ENCODE measurements at regions not wholly inside any gene's neighbourhood (a gene's known extent, or its start where the extent isn't known, plus 50 kb on each side); places are given as distances from the start of the nearest gene placed in this dataset.

DNA sequence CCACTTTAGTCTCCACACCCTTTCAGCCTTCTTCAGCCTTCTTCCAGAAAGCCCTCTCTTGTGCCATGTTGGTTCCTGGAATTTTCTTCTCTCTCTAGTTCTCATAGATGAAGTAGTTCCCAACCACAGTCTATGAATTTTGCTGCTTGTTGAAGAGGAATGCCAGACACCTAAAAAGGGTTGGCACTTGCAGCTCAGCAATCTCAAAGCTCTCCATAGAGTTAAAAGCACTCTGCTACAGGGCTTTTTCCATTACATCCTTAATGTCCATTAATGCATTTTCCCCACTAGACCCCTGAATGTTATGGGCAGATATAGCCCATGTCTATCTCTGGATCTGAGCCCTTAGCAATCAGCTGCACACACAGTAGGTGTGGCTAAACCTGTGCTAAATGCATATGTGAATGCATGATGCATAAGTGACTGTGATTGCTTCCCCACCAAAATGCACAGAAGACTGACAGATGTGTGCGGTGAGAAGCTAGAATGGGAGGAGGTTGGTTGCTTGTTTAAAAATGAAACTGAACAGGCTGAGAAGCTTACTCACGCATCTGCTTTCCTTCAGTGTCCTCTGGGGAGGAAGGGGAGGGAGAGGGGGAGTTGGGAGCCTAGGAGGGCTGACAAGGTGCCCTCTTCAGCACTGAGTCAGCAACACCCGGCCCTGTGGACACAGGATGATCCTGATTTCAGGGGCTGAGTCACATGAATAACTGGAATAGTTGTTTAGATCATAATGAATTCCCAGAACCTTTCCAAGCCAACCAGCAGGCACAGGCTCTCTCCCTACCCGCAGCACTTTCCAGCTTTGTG, 146.1 kb upstream of the FGGY start:
- TF ChIP-seq POLR2A (IDR thresholded peaks at IDR 0.05), result no peak
- TF ChIP-seq, protein P1, sequence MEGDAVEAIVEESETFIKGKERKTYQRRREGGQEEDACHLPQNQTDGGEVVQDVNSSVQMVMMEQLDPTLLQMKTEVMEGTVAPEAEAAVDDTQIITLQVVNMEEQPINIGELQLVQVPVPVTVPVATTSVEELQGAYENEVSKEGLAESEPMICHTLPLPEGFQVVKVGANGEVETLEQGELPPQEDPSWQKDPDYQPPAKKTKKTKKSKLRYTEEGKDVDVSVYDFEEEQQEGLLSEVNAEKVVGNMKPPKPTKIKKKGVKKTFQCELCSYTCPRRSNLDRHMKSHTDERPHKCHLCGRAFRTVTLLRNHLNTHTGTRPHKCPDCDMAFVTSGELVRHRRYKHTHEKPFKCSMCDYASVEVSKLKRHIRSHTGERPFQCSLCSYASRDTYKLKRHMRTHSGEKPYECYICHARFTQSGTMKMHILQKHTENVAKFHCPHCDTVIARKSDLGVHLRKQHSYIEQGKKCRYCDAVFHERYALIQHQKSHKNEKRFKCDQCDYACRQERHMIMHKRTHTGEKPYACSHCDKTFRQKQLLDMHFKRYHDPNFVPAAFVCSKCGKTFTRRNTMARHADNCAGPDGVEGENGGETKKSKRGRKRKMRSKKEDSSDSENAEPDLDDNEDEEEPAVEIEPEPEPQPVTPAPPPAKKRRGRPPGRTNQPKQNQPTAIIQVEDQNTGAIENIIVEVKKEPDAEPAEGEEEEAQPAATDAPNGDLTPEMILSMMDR (IDR thresholded peaks at IDR 0.05), result peak in 1 of 4 experiments; percentile 17
- intact Hi-C loops (cut with DNase I; ENCODE audit: low total_unique reads), result no loop called here
- Histone ChIP-seq H3K36me3 (no peaks in the 10 kb centered on the region), H3K4me1 (peaks cover 0 to 4% of the 10 kb centered on the region in 2 donors), H3K27ac (peak overlapping the region; percentile 81), H3K27me3 (no peaks in the 10 kb centered on the region), H3K4me3 (peak overlapping the region in 1 of 2 donors; percentile 5), H3K9me3 (no peaks in the 10 kb centered on the region)
- peak; percentile 87 to 95 for DNase-seq

DNA sequence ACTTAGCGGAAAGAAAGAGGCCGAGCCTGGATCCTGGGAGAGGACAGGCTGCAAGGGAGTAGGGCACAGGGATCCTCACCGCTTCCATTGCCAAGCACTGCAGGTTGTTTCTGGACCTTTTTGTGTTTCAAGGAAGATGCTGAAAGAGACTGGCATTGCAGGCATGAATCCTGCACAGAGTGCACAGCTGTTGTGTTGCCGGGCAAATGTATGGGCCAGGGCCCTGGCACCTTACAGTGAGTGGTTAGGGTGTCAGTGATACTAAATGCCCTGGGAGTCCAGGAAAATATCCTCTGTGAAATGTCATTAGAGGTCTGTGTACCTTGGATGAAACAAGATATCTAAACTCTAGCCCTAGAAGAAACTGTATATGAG, 145.5 kb upstream of the FGGY start:
- TF ChIP-seq, protein P1 (IDR thresholded peaks at IDR 0.05), result no peak
- TF ChIP-seq POLR2A (IDR thresholded peaks at IDR 0.05), result no peak
- H3K9me3 ChIP-seq, result no peaks in the 10 kb centered on the region
- H3K36me3 ChIP-seq, result no peaks in the 10 kb centered on the region
- intact Hi-C loops (cut with DNase I; ENCODE audit: low total_unique reads), result no loop called here
- no peak for DNase-seq
- peak overlapping the region; percentile 81 for H3K27ac ChIP-seq
- H3K4me1 ChIP-seq, result peaks cover 0 to 4% of the 10 kb centered on the region in 2 donors
- H3K27me3 ChIP-seq, result no peaks in the 10 kb centered on the region
- H3K4me3 ChIP-seq, result no peak overlapping the region

DNA sequence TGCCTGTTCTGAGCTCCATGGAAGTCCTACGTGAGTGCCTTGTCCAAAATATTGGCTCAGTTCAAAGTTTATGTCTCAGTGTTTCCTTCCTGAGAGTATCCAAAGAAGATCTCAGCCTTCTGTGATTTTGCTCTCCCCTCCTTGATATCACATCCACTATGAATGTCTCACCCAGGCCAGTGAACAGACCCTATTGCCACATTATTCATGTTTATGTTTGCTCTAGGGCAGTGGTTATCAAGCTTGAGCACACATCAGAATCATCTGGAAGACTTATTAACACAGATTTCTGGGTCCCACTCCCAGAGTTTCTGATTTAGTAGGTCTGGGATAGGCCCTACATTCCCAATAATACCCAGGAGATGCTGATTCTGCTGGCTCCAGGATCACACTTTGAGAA, 145.0 kb upstream of the FGGY start:
- intact Hi-C loops (cut with DNase I; ENCODE audit: low total_unique reads), result no loop called here
- H3K27me3 ChIP-seq, result no peaks in the 10 kb centered on the region
- H3K27ac ChIP-seq, result peak overlapping the region; percentile 81
- no peak overlapping the region for H3K4me3 ChIP-seq
- no peaks in the 10 kb centered on the region for H3K36me3 ChIP-seq
- H3K4me1 ChIP-seq, result peaks cover 0 to 4% of the 10 kb centered on the region in 2 donors
- no peak for DNase-seq
- H3K9me3 ChIP-seq, result no peaks in the 10 kb centered on the region
- TF ChIP-seq, protein P1 (IDR thresholded peaks at IDR 0.05), result no peak
- no peak for TF ChIP-seq POLR2A (IDR thresholded peaks at IDR 0.05)

DNA sequence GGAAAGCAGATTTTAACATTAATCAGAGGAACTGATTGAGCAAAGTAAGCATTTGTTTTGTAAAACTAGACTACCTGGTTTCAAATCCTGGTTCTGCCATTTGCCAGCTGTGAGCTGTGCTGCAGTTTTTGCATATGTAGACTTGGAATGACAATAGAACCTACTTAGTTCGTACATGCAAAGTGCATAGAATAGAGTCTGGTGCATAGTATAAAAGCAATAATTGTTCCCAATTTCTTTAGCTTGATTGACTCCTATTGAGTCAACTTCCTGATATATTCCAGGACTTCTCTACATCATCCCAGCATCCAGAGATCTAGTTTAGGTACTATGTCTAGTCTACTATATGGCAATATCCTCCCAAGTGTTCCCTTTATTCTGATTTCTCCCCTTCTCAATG, 144.4 kb upstream of the FGGY start:
- Histone ChIP-seq H3K27ac (peak overlapping the region; percentile 81), H3K4me1 (peaks cover 0 to 4% of the 10 kb centered on the region in 2 donors), H3K36me3 (no peaks in the 10 kb centered on the region), H3K27me3 (no peaks in the 10 kb centered on the region), H3K4me3 (no peak overlapping the region), H3K9me3 (no peaks in the 10 kb centered on the region)
- TF ChIP-seq POLR2A (IDR thresholded peaks at IDR 0.05), result no peak
- TF ChIP-seq, protein P1 (IDR thresholded peaks at IDR 0.05), result no peak
- intact Hi-C loops (cut with DNase I; ENCODE audit: low total_unique reads), result no loop called here
- DNase-seq, result no peak

DNA sequence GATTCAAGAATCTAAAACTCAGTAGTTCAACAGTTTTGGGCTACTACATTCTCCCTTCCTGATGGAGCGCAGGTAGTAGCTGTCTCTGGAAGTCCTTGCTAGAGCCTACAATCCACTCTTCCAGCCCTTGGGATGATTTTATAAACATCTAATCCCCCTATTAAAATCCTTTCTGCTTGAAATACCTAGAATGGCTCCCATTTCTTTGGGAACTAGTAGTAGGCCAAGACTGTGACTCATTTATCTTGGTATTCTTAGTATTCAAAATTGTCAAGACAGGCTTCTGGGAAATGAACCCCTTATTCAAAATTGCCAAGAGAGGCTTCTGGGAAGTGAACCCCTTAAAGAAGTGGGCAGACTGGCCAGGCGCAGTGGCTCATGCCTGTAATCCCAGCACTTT, 142.5 kb upstream of the FGGY start:
- H3K4me1 ChIP-seq, result peaks cover 0 to 4% of the 10 kb centered on the region in 2 donors
- TF ChIP-seq, protein P1 (IDR thresholded peaks at IDR 0.05), result no peak
- TF ChIP-seq POLR2A (IDR thresholded peaks at IDR 0.05), result no peak
- no peaks in the 10 kb centered on the region for H3K27me3 ChIP-seq
- no peak for DNase-seq
- no peaks in the 10 kb centered on the region for H3K36me3 ChIP-seq
- no peak overlapping the region for H3K4me3 ChIP-seq
- intact Hi-C loops (cut with DNase I; ENCODE audit: low total_unique reads), result no loop called here
- no peak overlapping the region for H3K27ac ChIP-seq
- peaks cover 0 to 4% of the 10 kb centered on the region in 2 donors for H3K9me3 ChIP-seq

Data from uterus (tissue), 3 donors.